Endothelial cell (in vitro differentiated cells): ENCODE measurements at regions not wholly inside any gene's neighbourhood (a gene's known extent, or its start where the extent isn't known, plus 50 kb on each side); places are given as distances from the start of the nearest gene placed in this dataset.

Source experiments
- DNase-seq: peaks from one replicate; pipeline ENCODE4 v3.0.0; 2021; ENCODE audit warnings: low spot score
- H3K27ac Mint-ChIP-seq: one replicate; pipeline ENCODE4 v1.8.0; 2021; ENCODE audit warnings: mixed read lengths, inconsistent platforms; ENCODE audit not compliant: unreplicated experiment
- H3K27me3 Mint-ChIP-seq: one replicate; pipeline ENCODE4 v1.8.0; 2021; ENCODE audit warnings: mild to moderate bottlenecking, moderate library complexity, mixed read lengths, inconsistent platforms; ENCODE audit not compliant: unreplicated experiment
- H3K36me3 Mint-ChIP-seq: one replicate; pipeline ENCODE4 v1.8.0; 2021; ENCODE audit warnings: mild to moderate bottlenecking, low read depth, mixed read lengths, inconsistent platforms; ENCODE audit not compliant: unreplicated experiment
- H3K4me1 Mint-ChIP-seq: one replicate; pipeline ENCODE4 v1.8.0; 2021; ENCODE audit warnings: mild to moderate bottlenecking, mixed read lengths, inconsistent platforms; ENCODE audit not compliant: unreplicated experiment
- H3K4me3 Mint-ChIP-seq: one replicate; pipeline ENCODE4 v1.8.0; 2021; ENCODE audit warnings: mild to moderate bottlenecking, mixed read lengths, inconsistent platforms; ENCODE audit not compliant: unreplicated experiment
- H3K9me3 Mint-ChIP-seq: one replicate; pipeline ENCODE4 v1.8.0; 2021; ENCODE audit warnings: mixed read lengths, inconsistent platforms; ENCODE audit not compliant: unreplicated experiment
- CTCF ChIP-seq: fragments of 200-600 bp; sonication (generic); IDR thresholded peaks from one replicate; pipeline ENCODE4 v1.5.0; 2021; ENCODE audit warnings: antibody characterized with exemption; ENCODE audit not compliant: unreplicated experiment

GRCh38 chr6:21537637-21538036 is 55.9 kb upstream of the SOX4 start:
- no peak for DNase-seq
- Mint-ChIP-seq H3K4me3 (no peak overlapping the region), H3K4me1 (peaks cover 13% of the 10 kb centered on the region), H3K9me3 (no peaks in the 10 kb centered on the region), H3K36me3 (no peaks in the 10 kb centered on the region), H3K27ac (no peak overlapping the region), H3K27me3 (peaks cover 2% of the 10 kb centered on the region)
- TF ChIP-seq CTCF = no peak

GRCh38 chr6:21538186-21538798 is 55.3 kb upstream of the SOX4 start:
- Mint-ChIP-seq H3K9me3 (no peaks in the 10 kb centered on the region), H3K4me1 (peaks cover 13% of the 10 kb centered on the region)

GRCh38 chr6:21539621-21540100 is 53.9 kb upstream of the SOX4 start:
- no peak overlapping the region for H3K4me3 Mint-ChIP-seq
- TF ChIP-seq CTCF = no peak
- peaks cover 3% of the 10 kb centered on the region for H3K36me3 Mint-ChIP-seq
- H3K27me3 Mint-ChIP-seq = peaks cover 2% of the 10 kb centered on the region
- DNase-seq = no peak
- H3K9me3 Mint-ChIP-seq = no peaks in the 10 kb centered on the region
- H3K27ac Mint-ChIP-seq = no peak overlapping the region
- H3K4me1 Mint-ChIP-seq = peaks cover 5% of the 10 kb centered on the region

More at GRCh38 chr6:21538186-21538798, 55.3 kb upstream of the SOX4 start:
- Mint-ChIP-seq H3K27me3 (peaks cover 2% of the 10 kb centered on the region), H3K27ac (no peak overlapping the region), H3K36me3 (no peaks in the 10 kb centered on the region), H3K4me3 (no peak overlapping the region)
- DNase-seq = no peak
- no peak for TF ChIP-seq CTCF
